ENCODE measurements at regions not wholly inside any gene's neighbourhood (a gene's known extent, or its start where the extent isn't known, plus 50 kb on each side); places are given as distances from the start of the nearest gene placed in this dataset.

- no peak for TF ChIP-seq CTCF (IDR thresholded peaks at IDR 0.05; ENCODE audit: low read length)
- no peak for TF ChIP-seq EZH2 (IDR thresholded peaks at IDR 0.05; ENCODE audit: borderline replicate concordance, low read length)
Observed at GRCh38 chr9:108612513-108612912, 243.3 kb downstream of the ACTL7B start.

Measured in OCI-LY1 (cell line).